Ectodermal cell (in vitro differentiated cells): ENCODE measurements at regions not wholly inside any gene's neighbourhood (a gene's known extent, or its start where the extent isn't known, plus 50 kb on each side); places are given as distances from the start of the nearest gene placed in this dataset.
"Not testable (repeated sequence)": the region's sequence is repeated elsewhere in the genome, so short reads cannot be mapped to it uniquely, and the experiment has no call there.

Experiments
- H3K27ac ChIP-seq: 2 replicates; pipeline ENCODE4 v1.7.0; 2013; ENCODE audit warnings: mild to moderate bottlenecking, low read depth, low read length; ENCODE audit not compliant: insufficient read depth, poor library complexity, severe bottlenecking
- H3K27me3 ChIP-seq: 2 replicates; pipeline ENCODE4 v1.7.0; 2013; ENCODE audit warnings: mild to moderate bottlenecking, low read length; ENCODE audit not compliant: insufficient read depth, control insufficient read depth, poor library complexity, severe bottlenecking
- H3K36me3 ChIP-seq: one replicate; pipeline ENCODE4 v1.7.0; 2013; ENCODE audit warnings: low read length; ENCODE audit not compliant: control insufficient read depth, insufficient read depth
- H3K4me1 ChIP-seq: one replicate; pipeline ENCODE4 v1.7.0; 2013; ENCODE audit warnings: low read length; ENCODE audit not compliant: control insufficient read depth, insufficient read depth
- H3K4me3 ChIP-seq: 2 replicates; pipeline ENCODE4 v1.7.0; 2013; ENCODE audit warnings: low read depth, low read length, control low read depth; ENCODE audit not compliant: insufficient read depth
- H3K9me3 ChIP-seq: 2 replicates; pipeline ENCODE4 v1.7.0; 2013; ENCODE audit warnings: mild to moderate bottlenecking, low read length, moderate library complexity; ENCODE audit not compliant: control insufficient read depth
- WGBS, 2 experiments: methylation state at CpG; one replicate each; pipeline ENCODE4 v1.1.7; 2013; ENCODE audit warnings: missing lambda C conversion rate in 2 of 2; 5-methylcytosine and 5-hydroxymethylcytosine counted together

DNA sequence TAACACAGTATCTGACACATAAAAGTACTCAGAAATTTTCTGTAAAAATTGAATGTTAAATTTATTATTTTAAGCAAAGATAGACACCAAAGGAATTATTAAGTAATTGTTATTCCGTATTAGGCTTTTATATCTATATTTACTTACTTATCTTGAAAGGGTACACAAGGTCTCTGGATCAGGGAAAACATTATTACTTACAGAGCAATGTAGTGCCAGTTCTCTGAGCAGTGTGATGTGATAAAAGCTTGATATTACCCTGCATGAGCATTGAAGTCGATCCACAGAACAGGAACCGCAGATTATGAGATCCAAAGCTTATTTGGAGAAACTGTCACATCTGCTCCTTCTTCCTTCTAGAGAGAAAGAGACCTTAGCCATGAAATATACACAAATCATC is 637.9 kb upstream of the RGS18 start:
- 93 to 94% methylated on average over 2 of the region's 3 CpGs for WGBS, 2 experiments
- no peaks in the 10 kb centered on the region for H3K36me3 ChIP-seq
- H3K27me3 ChIP-seq: no peaks in the 10 kb centered on the region
- no peaks in the 10 kb centered on the region for H3K9me3 ChIP-seq
- no peak overlapping the region for H3K4me3 ChIP-seq
- no peaks in the 10 kb centered on the region for H3K4me1 ChIP-seq
- H3K27ac ChIP-seq: no peak overlapping the region

- H3K4me1 ChIP-seq, H3K36me3 ChIP-seq: not testable (repeated sequence)
Observed at GRCh38 chr1:191525944-191526343, 632.3 kb upstream of the RGS18 start.

DNA sequence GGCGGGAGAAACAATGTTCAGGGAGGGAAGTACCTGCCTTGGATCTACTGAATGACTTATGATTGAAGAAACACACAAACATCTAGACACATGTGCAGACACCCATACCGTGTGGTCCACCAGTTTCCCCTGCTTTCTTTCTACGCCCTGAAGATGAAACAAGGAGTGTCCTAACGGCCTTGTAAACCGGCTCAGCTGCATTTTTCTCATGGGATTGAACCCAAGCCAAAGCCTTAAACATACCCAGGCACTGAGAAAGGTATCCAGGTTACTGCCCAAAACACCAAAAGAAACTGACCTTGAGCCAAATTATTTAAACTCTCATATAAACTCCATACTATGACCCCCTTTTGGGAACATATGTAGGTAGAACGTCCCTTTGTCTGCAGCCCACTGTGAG is 630.0 kb upstream of the RGS18 start:
- Histone ChIP-seq H3K4me3 (no peak overlapping the region), H3K27me3 (no peaks in the 10 kb centered on the region), H3K9me3 (no peaks in the 10 kb centered on the region), H3K4me1 (no peaks in the 10 kb centered on the region), H3K36me3 (no peaks in the 10 kb centered on the region), H3K27ac (no peak overlapping the region)
- 90 to 95% methylated on average over 5 to 6 of the region's 6 CpGs for WGBS, 2 experiments

More at GRCh38 chr1:191525944-191526343, 632.3 kb upstream of the RGS18 start:
- 89 to 100% methylated on average over 3 to 4 of the region's 5 CpGs for WGBS, 2 experiments
- not testable (repeated sequence) for H3K4me3 ChIP-seq, H3K9me3 ChIP-seq, H3K27ac ChIP-seq, H3K27me3 ChIP-seq

DNA sequence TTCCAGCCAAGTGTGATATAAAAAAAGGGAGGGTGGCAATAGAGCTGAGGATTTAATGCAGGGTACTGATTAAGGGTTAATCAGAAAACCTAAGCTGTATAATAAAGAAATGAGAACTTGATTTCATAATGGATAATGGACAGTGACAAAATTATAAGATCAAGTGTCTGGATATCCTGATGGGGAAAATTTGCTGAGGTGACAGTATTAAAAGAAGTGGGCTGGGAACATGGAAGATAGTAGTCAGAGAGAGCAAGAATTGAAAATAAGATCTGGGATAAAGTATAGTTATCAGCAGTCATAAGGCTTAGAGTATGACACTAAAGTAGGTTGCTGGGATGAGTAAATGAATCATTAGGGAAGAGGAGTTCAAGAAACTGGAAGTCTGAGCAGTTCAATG is 627.3 kb upstream of the RGS18 start:
- Histone ChIP-seq H3K4me1 (no peaks in the 10 kb centered on the region), H3K36me3 (no peaks in the 10 kb centered on the region), H3K27me3 (no peaks in the 10 kb centered on the region), H3K4me3 (no peak overlapping the region), H3K9me3 (no peaks in the 10 kb centered on the region), H3K27ac (no peak overlapping the region)

GRCh38 chr1:191533254-191533653 is 625.0 kb upstream of the RGS18 start:
- Histone ChIP-seq H3K9me3 (no peaks in the 10 kb centered on the region), H3K4me1 (no peaks in the 10 kb centered on the region), H3K36me3 (no peaks in the 10 kb centered on the region), H3K4me3 (no peak overlapping the region), H3K27me3 (no peaks in the 10 kb centered on the region), H3K27ac (no peak overlapping the region)
- WGBS, 2 experiments: 92 to 95% methylated on average over 5 of the region's 5 CpGs

DNA sequence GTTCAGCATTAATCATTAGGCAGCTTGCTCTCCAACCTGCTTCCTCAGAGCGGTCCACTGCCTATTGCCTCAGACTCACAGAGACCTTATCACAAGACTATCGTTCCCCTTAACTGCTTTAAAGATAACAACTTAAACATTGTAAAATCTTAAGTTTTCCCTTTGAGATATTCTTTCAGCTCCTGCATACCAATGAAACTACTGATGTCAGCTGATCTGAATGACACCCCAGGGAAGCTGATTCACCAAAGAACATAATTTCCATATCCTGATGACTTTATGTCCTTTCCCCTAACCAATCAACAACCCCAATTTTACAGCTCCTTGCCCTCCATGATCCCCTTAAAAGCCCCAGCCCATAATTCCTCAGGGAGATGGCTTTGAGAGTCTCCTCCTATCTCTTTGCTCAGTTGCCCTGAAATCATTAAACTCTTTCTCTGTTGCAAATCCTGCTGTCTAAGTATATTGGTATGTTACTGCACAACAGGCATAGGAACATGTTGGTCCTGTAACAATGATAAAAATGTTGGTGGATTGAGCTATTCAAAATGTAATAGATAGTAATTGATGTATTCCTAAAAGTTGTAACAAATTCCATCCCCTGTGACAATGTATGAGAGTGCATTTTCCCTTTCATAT is 621.4 kb upstream of the RGS18 start:
- WGBS, 2 experiments: 86 to 91% methylated on average over 2 of the region's 2 CpGs

DNA sequence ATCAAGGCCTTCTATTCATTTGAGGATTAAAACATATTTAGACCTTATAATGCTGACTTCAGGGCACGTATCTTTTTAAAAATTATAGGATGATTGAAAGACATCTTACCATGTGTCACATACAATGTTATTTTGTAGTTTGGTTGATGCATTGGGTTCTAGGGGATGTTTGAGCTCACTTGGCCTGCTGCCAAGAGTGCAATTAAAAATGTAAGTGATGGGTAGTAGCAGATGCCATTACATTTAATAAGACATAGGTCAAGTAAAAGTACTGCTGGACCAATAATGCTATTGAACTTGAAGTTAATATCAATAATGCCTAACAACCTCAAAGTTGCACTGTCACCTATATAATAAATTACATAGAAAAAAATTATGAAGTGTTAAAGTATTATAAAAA is 616.5 kb upstream of the RGS18 start:
- H3K36me3 ChIP-seq: no peaks in the 10 kb centered on the region
- H3K9me3 ChIP-seq: no peaks in the 10 kb centered on the region
- no peak overlapping the region for H3K27ac ChIP-seq
- H3K4me3 ChIP-seq: no peak overlapping the region
- H3K4me1 ChIP-seq: no peaks in the 10 kb centered on the region
- no CpG with 5 or more reads among the region's 1 CpG for WGBS, 2 experiments
- H3K27me3 ChIP-seq: no peaks in the 10 kb centered on the region

More for the DNA sequence above, 621.4 kb upstream of the RGS18 start:
- Histone ChIP-seq H3K27ac (no peak overlapping the region), H3K9me3 (no peaks in the 10 kb centered on the region), H3K4me1 (no peaks in the 10 kb centered on the region), H3K4me3 (no peak overlapping the region), H3K27me3 (no peaks in the 10 kb centered on the region), H3K36me3 (no peaks in the 10 kb centered on the region)

DNA sequence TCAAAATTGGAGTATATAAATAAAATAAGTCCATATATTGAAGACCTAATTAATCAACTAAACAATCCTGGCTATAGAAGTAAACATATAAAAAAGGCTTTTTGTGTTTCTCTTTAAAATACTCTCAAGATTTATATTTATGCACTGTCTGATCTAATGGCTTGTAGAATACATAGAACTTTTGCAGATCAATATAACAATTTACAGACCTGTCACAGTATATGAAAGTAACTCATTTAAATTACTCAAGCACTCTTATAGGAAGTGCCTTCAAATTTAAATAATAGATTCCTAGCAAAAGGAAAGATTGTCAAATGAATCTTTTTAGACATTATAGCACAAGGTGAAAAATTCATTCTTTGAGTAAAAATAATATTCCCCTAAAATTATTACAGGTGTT is 615.8 kb upstream of the RGS18 start:
- Histone ChIP-seq H3K9me3 (no peaks in the 10 kb centered on the region), H3K27ac (no peak overlapping the region), H3K36me3 (no peaks in the 10 kb centered on the region), H3K4me3 (no peak overlapping the region), H3K4me1 (no peaks in the 10 kb centered on the region), H3K27me3 (no peaks in the 10 kb centered on the region)

- H3K27ac ChIP-seq: no peak overlapping the region
- H3K9me3 ChIP-seq: no peaks in the 10 kb centered on the region
- no peaks in the 10 kb centered on the region for H3K36me3 ChIP-seq
- H3K4me3 ChIP-seq: no peak overlapping the region
- no peaks in the 10 kb centered on the region for H3K27me3 ChIP-seq
- 90% methylated on average over 1 of the region's 1 CpG; no CpG with 5 or more reads in 1 of the 2 experiments for WGBS, 2 experiments
- H3K4me1 ChIP-seq: no peaks in the 10 kb centered on the region
Observed at GRCh38 chr1:191546803-191547202, 611.5 kb upstream of the RGS18 start.

DNA sequence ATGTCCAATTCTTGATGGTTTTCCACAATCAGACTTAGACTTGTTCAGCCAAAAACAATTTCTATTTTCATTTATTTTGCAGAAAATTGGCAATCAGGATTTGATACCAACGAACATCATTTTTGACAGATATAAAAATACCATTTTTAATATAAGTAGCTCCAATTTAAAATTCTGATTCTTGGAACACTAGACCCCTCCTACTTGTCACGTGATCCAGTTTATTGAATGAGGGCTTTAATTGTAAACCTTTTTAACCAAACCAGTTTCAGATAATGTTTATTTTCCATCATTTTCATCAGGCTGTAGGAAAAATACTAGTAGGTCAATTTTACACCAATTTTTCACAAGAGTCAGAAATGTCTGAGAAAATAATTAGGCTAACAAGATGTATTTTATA is 607.2 kb upstream of the RGS18 start:
- no peak overlapping the region for H3K27ac ChIP-seq
- H3K27me3 ChIP-seq: no peaks in the 10 kb centered on the region
- H3K9me3 ChIP-seq: no peaks in the 10 kb centered on the region
- no peaks in the 10 kb centered on the region for H3K36me3 ChIP-seq
- H3K4me3 ChIP-seq: no peak overlapping the region
- H3K4me1 ChIP-seq: no peaks in the 10 kb centered on the region
- WGBS, 2 experiments: 100% methylated on average over 2 of the region's 2 CpGs

DNA sequence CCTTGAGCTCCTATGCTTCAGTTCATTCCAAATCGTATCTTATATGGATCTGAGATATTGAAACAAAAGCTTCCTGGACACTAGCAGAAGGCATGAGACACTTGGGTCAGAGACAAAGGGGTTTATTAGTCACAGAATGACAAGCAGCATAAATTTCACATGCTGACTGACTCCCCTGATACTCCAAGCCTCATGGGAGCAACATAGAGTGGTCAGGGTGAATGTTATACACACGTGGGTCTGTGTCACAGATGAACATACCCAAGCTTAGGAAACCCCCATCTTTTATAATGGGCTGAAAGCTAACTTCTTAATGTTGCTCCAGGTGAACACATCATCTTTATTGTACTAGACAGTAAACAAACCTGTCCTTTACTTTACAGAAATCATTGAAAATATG is 599.9 kb upstream of the RGS18 start:
- no peak overlapping the region for H3K4me3 ChIP-seq
- 89 to 90% methylated on average over 2 of the region's 2 CpGs for WGBS, 2 experiments
- H3K36me3 ChIP-seq: no peaks in the 10 kb centered on the region
- H3K27me3 ChIP-seq: no peaks in the 10 kb centered on the region
- H3K9me3 ChIP-seq: no peaks in the 10 kb centered on the region
- no peaks in the 10 kb centered on the region for H3K4me1 ChIP-seq
- H3K27ac ChIP-seq: no peak overlapping the region
